Body of pancreas (tissue), 4 donors: ENCODE measurements at regions not wholly inside any gene's neighbourhood (a gene's known extent, or its start where the extent isn't known, plus 50 kb on each side); places are given as distances from the start of the nearest gene placed in this dataset.

Experiments
- ATAC-seq: fragments of 150-250 bp; one replicate; pipeline ENCODE4 v1.9.1; 2016
- DNase-seq, 4 donors: peaks; one replicate each; pipeline ENCODE4 v3.0.0-alpha.2; 2019
- H3K27ac ChIP-seq, 4 donors: fragments of 200-600 bp; sonication (generic); 1 replicate in 3 of 4; 2 replicates in 1 of 4; pipeline versions ENCODE4 v1.5.1 to v1.6.1; 2016 to 2019; ENCODE audit warnings: mild to moderate bottlenecking in 1 of 4, mixed read lengths in 1 of 4, moderate library complexity in 1 of 4
- H3K27me3 ChIP-seq, 2 donors: fragments of 200-600 bp; sonication (generic); one replicate each; pipeline ENCODE4 v1.6.0; 2016; ENCODE audit warnings: mild to moderate bottlenecking in 1 of 2
- H3K36me3 ChIP-seq, 2 donors: fragments of 200-600 bp; sonication (generic); replicated peaks in 1 of 2; 2 replicates each; pipeline ENCODE4 v1.5.1; 2016; ENCODE audit warnings: low read depth in 2 of 2; ENCODE audit not compliant: insufficient read depth in 1 of 2
- H3K4me1 ChIP-seq: fragments of 200-600 bp; sonication (generic); one replicate; pipeline ENCODE4 v1.6.0; 2016
- H3K4me3 ChIP-seq, 2 donors: fragments of 200-600 bp; sonication (generic); 1 replicate in 1 of 2; 2 replicates in 1 of 2; pipeline ENCODE4 v1.5.1; 2016 to 2019
- H3K9me3 ChIP-seq, 3 donors: fragments of 200-600 bp; sonication (generic); 1 replicate in 2 of 3; 2 replicates in 1 of 3; pipeline ENCODE4 v1.5.1; 2016
- CTCF ChIP-seq, 7 experiments: fragments of 450-650 bp in 4 of 7; fragments of 200-600 bp in 3 of 7; sonication (generic) in 3 of 7; IDR thresholded peaks; one replicate each; pipeline ENCODE4 v1.5.1; 2016 to 2019; ENCODE audit warnings: antibody characterized with exemption in 7 of 7
- POLR2A ChIP-seq, 3 donors: fragments of 450-650 bp; IDR thresholded peaks; one replicate each; pipeline ENCODE4 v1.6.1; 2016; ENCODE audit warnings: antibody characterized with exemption in 3 of 3, mild to moderate bottlenecking in 2 of 3
- WGBS, 2 donors: methylation state at CpG; one replicate each; pipeline ENCODE4 v1.1.5; 2017; 5-methylcytosine and 5-hydroxymethylcytosine counted together
- intact Hi-C: fragments of 100-400 bp; cut with DNase I; formaldehyde crosslinking; loops from one replicate; pipeline ENCODE4 v1.15.1; 2023

GRCh38 chr5:156021866-156022265 is 305.1 kb upstream of the SGCD start:
- Histone ChIP-seq H3K36me3 (no peaks in the 10 kb centered on the region), H3K9me3 (no peaks in the 10 kb centered on the region), H3K27me3 (no peaks in the 10 kb centered on the region), H3K27ac (no peak overlapping the region), H3K4me3 (no peak overlapping the region), H3K4me1 (no peaks in the 10 kb centered on the region)
- DNase-seq = no peak
- WGBS, 2 donors = 69 to 91% methylated on average over 1 of the region's 1 CpG
- intact Hi-C loops = no loop called here
- no peak for ATAC-seq
- TF ChIP-seq POLR2A (IDR thresholded peaks at IDR 0.05) (no peak), CTCF (IDR thresholded peaks at IDR 0.05) (no peak)

GRCh38 chr5:156025656-156026055 is 301.3 kb upstream of the SGCD start:
- Histone ChIP-seq H3K27ac (no peak overlapping the region), H3K27me3 (no peaks in the 10 kb centered on the region), H3K36me3 (no peaks in the 10 kb centered on the region), H3K9me3 (no peaks in the 10 kb centered on the region), H3K4me3 (no peak overlapping the region), H3K4me1 (no peaks in the 10 kb centered on the region)
- intact Hi-C loops = no loop called here
- DNase-seq (no peak), ATAC-seq (no peak)
- WGBS, 2 donors = 23 to 32% methylated on average over 1 of the region's 1 CpG
- TF ChIP-seq CTCF (IDR thresholded peaks at IDR 0.05) (no peak), POLR2A (IDR thresholded peaks at IDR 0.05) (no peak)

GRCh38 chr5:156031181-156031580 is 295.8 kb upstream of the SGCD start:
- TF ChIP-seq POLR2A (IDR thresholded peaks at IDR 0.05) = no peak
- no peak for TF ChIP-seq CTCF (IDR thresholded peaks at IDR 0.05)
- H3K4me3 ChIP-seq = no peak overlapping the region
- DNase-seq = no peak
- H3K36me3 ChIP-seq = no peaks in the 10 kb centered on the region
- H3K9me3 ChIP-seq = no peaks in the 10 kb centered on the region
- 65 to 69% methylated on average over 1 of the region's 1 CpG for WGBS, 2 donors
- H3K27ac ChIP-seq = no peak overlapping the region
- intact Hi-C loops = no loop called here
- no peaks in the 10 kb centered on the region for H3K27me3 ChIP-seq
- ATAC-seq = no peak
- H3K4me1 ChIP-seq = no peaks in the 10 kb centered on the region

GRCh38 chr5:156036640-156037039 is 290.3 kb upstream of the SGCD start:
- no peak for ATAC-seq
- no peak for DNase-seq
- no peak overlapping the region for H3K27ac ChIP-seq

More at GRCh38 chr5:156036640-156037039, 290.3 kb upstream of the SGCD start:
- Histone ChIP-seq H3K4me1 (no peaks in the 10 kb centered on the region), H3K27me3 (no peaks in the 10 kb centered on the region), H3K4me3 (no peak overlapping the region), H3K36me3 (no peaks in the 10 kb centered on the region), H3K9me3 (no peaks in the 10 kb centered on the region)
- TF ChIP-seq CTCF (IDR thresholded peaks at IDR 0.05) (no peak), POLR2A (IDR thresholded peaks at IDR 0.05) (no peak)
- intact Hi-C loops = no loop called here
